Stomach smooth muscle (tissue), 2 donors: ENCODE measurements at regions not wholly inside any gene's neighbourhood (a gene's known extent, or its start where the extent isn't known, plus 50 kb on each side); places are given as distances from the start of the nearest gene placed in this dataset.
"Not testable (repeated sequence)": the region's sequence is repeated elsewhere in the genome, so short reads cannot be mapped to it uniquely, and the experiment has no call there.

Experiments used
- H3K27ac ChIP-seq: one replicate; pipeline ENCODE4 v1.7.0; 2013; ENCODE audit warnings: mild to moderate bottlenecking, low read length, inconsistent platforms
- H3K27me3 ChIP-seq, 2 donors: one replicate each; pipeline ENCODE4 v1.7.0; 2013; ENCODE audit warnings: low read length in 2 of 2; ENCODE audit not compliant: insufficient read depth in 2 of 2, control insufficient read depth in 1 of 2
- H3K36me3 ChIP-seq, 2 donors: one replicate each; pipeline ENCODE4 v1.7.0; 2013; ENCODE audit warnings: low read length in 2 of 2; ENCODE audit not compliant: control insufficient read depth in 2 of 2, insufficient read depth in 2 of 2
- H3K4me1 ChIP-seq: one replicate; pipeline ENCODE4 v1.7.0; 2013; ENCODE audit warnings: low read length; ENCODE audit not compliant: control insufficient read depth, insufficient read depth
- H3K4me3 ChIP-seq, 2 donors: one replicate each; pipeline ENCODE4 v1.7.0; 2013; ENCODE audit warnings: low read length in 2 of 2
- H3K9ac ChIP-seq, 2 donors: one replicate each; pipeline ENCODE4 v1.7.0; 2013; ENCODE audit warnings: low read length in 2 of 2, mild to moderate bottlenecking in 1 of 2
- H3K9me3 ChIP-seq, 2 donors: one replicate each; pipeline ENCODE4 v1.7.0; 2013; ENCODE audit warnings: low read length in 2 of 2; ENCODE audit not compliant: control insufficient read depth in 2 of 2
- donor health status: healthy.
- donor health status: Pancreatic carcinoma.

DNA sequence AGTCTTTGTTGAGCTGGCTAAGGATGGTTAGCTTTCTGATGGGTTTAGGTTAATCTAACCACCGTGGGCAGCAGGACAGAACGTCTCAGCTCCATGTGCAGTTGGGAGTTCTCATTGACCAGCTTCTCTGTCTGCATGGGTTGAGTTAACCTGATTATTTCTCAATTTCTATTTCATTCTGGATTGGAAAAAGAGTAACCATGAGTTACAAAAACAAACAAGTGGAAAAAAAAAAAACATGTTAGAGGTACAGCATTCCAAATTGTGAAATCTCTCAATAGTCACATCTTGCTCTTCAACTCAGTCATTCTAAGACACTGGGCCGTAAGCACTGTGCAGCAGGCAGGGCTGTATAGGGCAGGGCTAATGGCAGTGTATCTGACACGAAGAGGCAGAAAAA, 343.7 kb upstream of the KLF4 start:
- no peak overlapping the region for H3K9ac ChIP-seq
- no peaks in the 10 kb centered on the region for H3K36me3 ChIP-seq
- H3K9me3 ChIP-seq, result no peaks in the 10 kb centered on the region
- no peaks in the 10 kb centered on the region for H3K4me1 ChIP-seq
- H3K4me3 ChIP-seq, result no peak overlapping the region
- H3K27ac ChIP-seq, result no peak overlapping the region
- no peaks in the 10 kb centered on the region for H3K27me3 ChIP-seq

GRCh38 chr9:107832871-107833270, 343.3 kb upstream of the KLF4 start:
- Histone ChIP-seq H3K27ac (no peak overlapping the region), H3K9me3 (no peaks in the 10 kb centered on the region), H3K4me1 (no peaks in the 10 kb centered on the region), H3K9ac (no peak overlapping the region), H3K36me3 (no peaks in the 10 kb centered on the region), H3K27me3 (no peaks in the 10 kb centered on the region), H3K4me3 (no peak overlapping the region)

DNA sequence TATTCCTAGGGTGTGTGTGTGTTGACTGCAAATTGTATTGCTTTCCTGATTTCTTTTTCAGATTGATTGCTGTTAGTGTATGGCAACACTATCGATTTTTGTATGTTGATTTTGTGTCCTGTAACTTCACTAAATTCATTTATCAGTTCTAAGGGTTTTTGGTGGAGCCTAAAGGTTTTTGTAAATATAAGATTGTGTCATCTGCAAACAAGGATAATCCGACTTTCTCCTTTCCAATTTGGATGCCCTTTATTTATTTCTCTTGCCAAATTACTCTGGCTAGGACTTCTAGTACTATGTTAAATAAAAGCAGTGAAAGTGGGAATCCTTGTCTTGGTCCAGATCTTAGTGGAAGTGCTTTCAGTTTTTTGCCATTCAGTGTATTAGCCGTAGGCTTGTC, 340.9 kb upstream of the KLF4 start:
- H3K36me3 ChIP-seq, result no peaks in the 10 kb centered on the region
- H3K27ac ChIP-seq, result no peak overlapping the region
- H3K27me3 ChIP-seq, result no peaks in the 10 kb centered on the region
- no peaks in the 10 kb centered on the region for H3K9me3 ChIP-seq
- H3K9ac ChIP-seq, result no peak overlapping the region
- H3K4me1 ChIP-seq, result no peaks in the 10 kb centered on the region
- H3K4me3 ChIP-seq, result no peak overlapping the region

GRCh38 chr9:107827884-107828283, 338.3 kb upstream of the KLF4 start:
- Histone ChIP-seq H3K9ac (no peak overlapping the region), H3K4me1 (no peaks in the 10 kb centered on the region), H3K27me3 (no peaks in the 10 kb centered on the region), H3K27ac (no peak overlapping the region), H3K4me3 (no peak overlapping the region), H3K36me3 (no peaks in the 10 kb centered on the region), H3K9me3 (no peaks in the 10 kb centered on the region)

DNA sequence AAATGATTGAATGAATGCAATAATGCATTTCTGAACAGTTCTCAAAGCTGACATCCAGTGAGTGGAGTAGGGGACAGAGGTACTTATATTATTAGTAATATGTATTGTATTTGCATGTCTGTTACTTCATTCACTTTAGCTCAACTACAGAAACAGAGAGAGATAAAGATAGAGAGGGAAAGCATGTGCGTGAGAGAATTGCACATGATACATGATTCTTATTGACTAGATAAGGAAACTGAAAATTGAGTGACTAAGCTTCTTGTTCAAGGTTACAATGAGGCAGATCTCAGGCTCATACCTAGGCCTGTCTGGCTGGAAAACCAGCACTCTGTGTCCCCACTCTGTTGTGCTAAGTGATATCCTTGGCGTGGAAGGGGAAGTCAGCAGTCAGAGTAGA, 337.7 kb upstream of the KLF4 start:
- Histone ChIP-seq H3K27me3 (no peaks in the 10 kb centered on the region), H3K9me3 (no peaks in the 10 kb centered on the region), H3K9ac (no peak overlapping the region), H3K36me3 (no peaks in the 10 kb centered on the region), H3K4me3 (no peak overlapping the region), H3K4me1 (no peaks in the 10 kb centered on the region), H3K27ac (no peak overlapping the region)

DNA sequence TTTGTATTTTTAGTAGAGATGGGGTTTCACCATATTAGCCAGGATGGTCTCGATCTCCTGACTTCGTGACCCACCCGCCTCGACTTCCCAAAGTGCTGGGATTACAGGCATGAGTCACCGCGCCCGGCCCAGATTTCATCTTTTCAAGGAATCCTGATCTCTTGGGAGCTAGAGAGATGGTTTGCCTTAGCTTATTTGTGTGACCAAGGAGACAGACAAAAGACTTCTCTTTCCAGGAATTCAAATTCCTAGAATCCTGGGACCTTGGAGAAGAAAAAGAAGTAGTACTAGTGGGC, 337.1 kb upstream of the KLF4 start:
- not testable (repeated sequence) for H3K9ac ChIP-seq, H3K27ac ChIP-seq, H3K36me3 ChIP-seq, H3K27me3 ChIP-seq, H3K9me3 ChIP-seq, H3K4me1 ChIP-seq, H3K4me3 ChIP-seq

DNA sequence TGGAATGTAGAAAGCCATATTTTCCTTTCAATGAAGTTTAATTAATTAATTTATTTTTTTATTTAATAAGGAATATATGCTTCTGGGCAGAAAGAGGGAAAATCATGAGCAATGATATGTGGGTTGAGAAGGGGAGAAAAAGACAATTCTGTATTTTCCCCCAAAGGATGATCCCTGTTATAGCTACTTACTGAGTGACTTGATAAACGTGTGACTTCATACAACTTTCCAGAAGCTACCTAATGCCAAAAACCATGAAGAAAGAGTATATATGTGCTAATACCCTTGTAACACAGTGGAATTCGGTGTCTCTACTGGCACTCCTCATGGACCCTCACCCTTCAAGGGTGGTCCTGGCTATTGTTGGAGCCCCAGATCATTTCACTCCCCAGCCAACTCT, 335.0 kb upstream of the KLF4 start:
- no peaks in the 10 kb centered on the region for H3K36me3 ChIP-seq
- H3K9ac ChIP-seq, result no peak overlapping the region
- no peak overlapping the region for H3K4me3 ChIP-seq
- H3K9me3 ChIP-seq, result no peaks in the 10 kb centered on the region
- H3K27me3 ChIP-seq, result no peaks in the 10 kb centered on the region
- no peak overlapping the region for H3K27ac ChIP-seq
- H3K4me1 ChIP-seq, result no peaks in the 10 kb centered on the region

DNA sequence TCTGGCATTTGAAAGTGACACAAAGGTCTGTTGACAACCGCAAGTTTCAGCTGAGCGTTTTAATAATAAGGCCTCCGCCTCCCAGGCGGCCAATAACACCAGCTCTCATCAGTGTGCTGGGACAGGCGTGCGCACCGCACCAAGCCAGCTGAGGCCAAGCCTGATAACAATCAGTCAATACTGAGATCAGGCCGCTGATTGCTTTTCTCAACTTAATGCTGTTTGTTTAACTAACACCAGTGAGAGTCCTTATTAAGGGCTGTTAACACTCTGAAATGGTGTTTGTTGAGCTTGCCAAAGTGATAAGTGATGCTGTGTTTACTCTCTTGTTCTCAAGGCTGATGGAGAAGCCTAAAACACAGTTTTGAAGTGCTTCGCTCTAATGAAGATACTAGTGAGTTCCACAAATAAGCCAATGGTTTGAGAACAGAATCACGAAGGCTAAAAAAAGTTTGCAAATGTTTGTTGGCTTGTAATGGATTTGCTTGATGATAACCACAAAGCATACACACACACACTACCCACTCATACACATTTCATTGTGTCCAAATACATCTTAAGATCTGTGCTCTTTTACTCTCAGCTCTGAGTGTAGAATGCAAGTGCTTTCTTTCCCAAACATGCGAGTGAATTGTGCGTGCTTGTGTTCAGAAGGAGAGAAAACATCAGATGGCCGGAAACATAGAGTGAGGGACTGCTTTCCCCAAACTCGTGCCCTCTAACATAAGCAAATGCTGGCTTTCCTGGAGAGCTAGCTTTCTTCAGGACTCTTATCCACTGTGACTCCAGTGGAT, 330.4 kb upstream of the KLF4 start:
- H3K9ac ChIP-seq, result no peak overlapping the region
- no peaks in the 10 kb centered on the region for H3K27me3 ChIP-seq
- H3K36me3 ChIP-seq, result no peaks in the 10 kb centered on the region
- no peak overlapping the region for H3K4me3 ChIP-seq
- no peak overlapping the region for H3K27ac ChIP-seq
- no peaks in the 10 kb centered on the region for H3K4me1 ChIP-seq
- no peaks in the 10 kb centered on the region for H3K9me3 ChIP-seq

- H3K27ac ChIP-seq, H3K4me3 ChIP-seq, H3K36me3 ChIP-seq, H3K9ac ChIP-seq, H3K9me3 ChIP-seq, H3K4me1 ChIP-seq, H3K27me3 ChIP-seq: not testable (repeated sequence)
Observed at GRCh38 chr9:107818503-107818829, 328.9 kb upstream of the KLF4 start.

DNA sequence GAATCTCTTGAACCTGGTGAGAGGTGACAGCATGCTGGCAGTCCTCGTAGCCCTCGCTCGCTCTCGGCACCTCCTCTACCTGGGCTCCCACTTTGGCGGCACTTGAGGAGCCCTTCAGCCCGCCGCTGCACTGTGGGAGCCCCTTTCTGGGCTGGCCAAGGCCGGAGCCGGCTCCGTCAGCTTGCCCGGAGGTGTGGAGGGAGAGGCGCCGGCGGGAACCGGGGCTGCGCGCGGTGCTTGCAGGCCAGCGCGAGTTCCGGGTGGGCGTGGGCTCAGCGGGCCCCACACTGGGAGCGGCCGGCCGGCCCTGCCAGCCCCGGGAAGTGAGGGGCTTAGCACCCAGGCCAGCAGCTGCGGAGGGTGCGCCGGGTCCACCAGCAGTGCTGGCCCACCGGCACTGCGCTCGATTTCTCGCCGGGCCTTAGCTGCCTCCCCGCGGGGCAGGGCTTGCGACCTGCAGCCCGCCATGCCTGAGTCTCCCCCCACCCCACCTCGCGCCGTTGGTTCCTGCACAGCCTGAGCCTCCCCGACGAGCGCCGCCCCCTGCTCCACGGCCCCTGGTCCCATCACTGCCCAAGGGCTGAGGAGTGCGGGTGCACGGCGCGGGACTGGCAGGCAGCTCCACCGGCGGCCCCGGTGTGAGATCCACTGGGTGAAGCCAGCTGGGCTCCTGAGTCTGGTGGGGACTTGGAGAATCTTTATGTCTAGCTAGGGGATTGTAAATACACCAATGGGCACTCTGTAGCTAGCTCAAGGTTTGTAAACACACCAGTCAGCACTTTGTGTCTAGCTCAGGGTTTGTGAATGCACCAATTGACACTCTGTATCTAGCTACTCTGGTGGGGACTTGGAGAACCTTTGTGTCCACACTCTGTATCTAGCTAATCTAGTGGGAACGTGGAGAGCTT, 328.3 kb upstream of the KLF4 start:
- not testable (repeated sequence) for H3K9me3 ChIP-seq, H3K4me1 ChIP-seq, H3K36me3 ChIP-seq, H3K27me3 ChIP-seq, H3K9ac ChIP-seq, H3K4me3 ChIP-seq, H3K27ac ChIP-seq

GRCh38 chr9:107816561-107817021, 327.0 kb upstream of the KLF4 start:
- Histone ChIP-seq H3K36me3 (no peaks in the 10 kb centered on the region), H3K27me3 (no peaks in the 10 kb centered on the region), H3K4me1 (no peaks in the 10 kb centered on the region), H3K9me3 (no peaks in the 10 kb centered on the region), H3K9ac (no peak overlapping the region), H3K4me3 (no peak overlapping the region), H3K27ac (no peak overlapping the region)
